ENCODE measurements at regions not wholly inside any gene's neighbourhood (a gene's known extent, or its start where the extent isn't known, plus 50 kb on each side); places are given as distances from the start of the nearest gene placed in this dataset.

DNA sequence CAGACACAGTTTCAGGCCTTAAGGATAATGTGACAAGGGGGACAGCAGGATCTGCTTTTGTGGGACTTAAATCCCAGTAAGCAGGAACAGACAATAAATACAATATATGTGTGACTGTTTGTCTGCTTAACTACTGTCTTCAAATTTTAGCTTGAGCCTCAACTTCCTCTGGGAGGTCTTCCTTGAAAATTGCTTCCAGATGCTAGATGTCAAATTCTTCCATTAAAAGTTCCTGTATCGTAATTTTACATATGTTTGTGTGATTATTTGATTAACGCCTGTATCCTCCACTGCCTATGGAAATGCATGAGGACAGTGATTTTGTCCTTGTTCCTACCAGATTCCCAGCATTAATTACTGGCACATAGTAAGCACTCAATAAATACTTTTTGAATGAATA lies 385.5 kb downstream of the NDFIP2 start:
- Histone ChIP-seq H3K27ac (ENCODE audit: low read depth) (no peak overlapping the region), H3K9me2 (ENCODE audit: insufficient read depth) (no peaks in the 10 kb centered on the region), H2AFZ (no peak overlapping the region), H3F3A (replicated peaks; ENCODE audit: low read depth) (no peaks in the 10 kb centered on the region), H3K36me3 (ENCODE audit: insufficient read depth) (no peaks in the 10 kb centered on the region), H3K4me2 (no peak overlapping the region), H3K4me1 (ENCODE audit: insufficient read depth) (peaks cover 16% of the 10 kb centered on the region), H4K20me1 (replicated peaks; ENCODE audit: insufficient read depth) (no peaks in the 10 kb centered on the region), H3K4me3 (no peak overlapping the region), H3K27me3 (ENCODE audit: insufficient read depth) (no peaks in the 10 kb centered on the region), H3K79me2 (replicated peaks; ENCODE audit: insufficient read depth) (no peaks in the 10 kb centered on the region)
- TF ChIP-seq JUNB (IDR thresholded peaks at IDR 0.05; ENCODE audit: unreplicated experiment), result no peak
- TF ChIP-seq ZNF331 (CRISPR knock-in tag; IDR thresholded peaks at IDR 0.05; ENCODE audit: low read depth), result no peak
- no peak for TF ChIP-seq NANOG (IDR thresholded peaks at IDR 0.05; ENCODE audit: borderline replicate concordance)
- TF ChIP-seq, protein P1, sequence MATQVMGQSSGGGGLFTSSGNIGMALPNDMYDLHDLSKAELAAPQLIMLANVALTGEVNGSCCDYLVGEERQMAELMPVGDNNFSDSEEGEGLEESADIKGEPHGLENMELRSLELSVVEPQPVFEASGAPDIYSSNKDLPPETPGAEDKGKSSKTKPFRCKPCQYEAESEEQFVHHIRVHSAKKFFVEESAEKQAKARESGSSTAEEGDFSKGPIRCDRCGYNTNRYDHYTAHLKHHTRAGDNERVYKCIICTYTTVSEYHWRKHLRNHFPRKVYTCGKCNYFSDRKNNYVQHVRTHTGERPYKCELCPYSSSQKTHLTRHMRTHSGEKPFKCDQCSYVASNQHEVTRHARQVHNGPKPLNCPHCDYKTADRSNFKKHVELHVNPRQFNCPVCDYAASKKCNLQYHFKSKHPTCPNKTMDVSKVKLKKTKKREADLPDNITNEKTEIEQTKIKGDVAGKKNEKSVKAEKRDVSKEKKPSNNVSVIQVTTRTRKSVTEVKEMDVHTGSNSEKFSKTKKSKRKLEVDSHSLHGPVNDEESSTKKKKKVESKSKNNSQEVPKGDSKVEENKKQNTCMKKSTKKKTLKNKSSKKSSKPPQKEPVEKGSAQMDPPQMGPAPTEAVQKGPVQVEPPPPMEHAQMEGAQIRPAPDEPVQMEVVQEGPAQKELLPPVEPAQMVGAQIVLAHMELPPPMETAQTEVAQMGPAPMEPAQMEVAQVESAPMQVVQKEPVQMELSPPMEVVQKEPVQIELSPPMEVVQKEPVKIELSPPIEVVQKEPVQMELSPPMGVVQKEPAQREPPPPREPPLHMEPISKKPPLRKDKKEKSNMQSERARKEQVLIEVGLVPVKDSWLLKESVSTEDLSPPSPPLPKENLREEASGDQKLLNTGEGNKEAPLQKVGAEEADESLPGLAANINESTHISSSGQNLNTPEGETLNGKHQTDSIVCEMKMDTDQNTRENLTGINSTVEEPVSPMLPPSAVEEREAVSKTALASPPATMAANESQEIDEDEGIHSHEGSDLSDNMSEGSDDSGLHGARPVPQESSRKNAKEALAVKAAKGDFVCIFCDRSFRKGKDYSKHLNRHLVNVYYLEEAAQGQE (IDR thresholded peaks at IDR 0.05; ENCODE audit: unreplicated experiment), result no peak
- TF ChIP-seq EZH2phosphoT487 (IDR thresholded peaks at IDR 0.05; ENCODE audit: unreplicated experiment), result no peak
- TF ChIP-seq STAT1 (IDR thresholded peaks at IDR 0.05; ENCODE audit: unreplicated experiment), result no peak
- TF ChIP-seq ETS1 (IDR thresholded peaks at IDR 0.05), result no peak
- no peak for TF ChIP-seq EZH2 (IDR thresholded peaks at IDR 0.05; ENCODE audit: low read depth, unreplicated experiment)
- TF ChIP-seq CREB1 (CRISPR knock-in tag; IDR thresholded peaks at IDR 0.05; ENCODE audit: low read depth), result no peak
- no peak for TF ChIP-seq POLR2AphosphoS5 (IDR thresholded peaks at IDR 0.05; ENCODE audit: low read depth)
- TF ChIP-seq, protein P2, sequence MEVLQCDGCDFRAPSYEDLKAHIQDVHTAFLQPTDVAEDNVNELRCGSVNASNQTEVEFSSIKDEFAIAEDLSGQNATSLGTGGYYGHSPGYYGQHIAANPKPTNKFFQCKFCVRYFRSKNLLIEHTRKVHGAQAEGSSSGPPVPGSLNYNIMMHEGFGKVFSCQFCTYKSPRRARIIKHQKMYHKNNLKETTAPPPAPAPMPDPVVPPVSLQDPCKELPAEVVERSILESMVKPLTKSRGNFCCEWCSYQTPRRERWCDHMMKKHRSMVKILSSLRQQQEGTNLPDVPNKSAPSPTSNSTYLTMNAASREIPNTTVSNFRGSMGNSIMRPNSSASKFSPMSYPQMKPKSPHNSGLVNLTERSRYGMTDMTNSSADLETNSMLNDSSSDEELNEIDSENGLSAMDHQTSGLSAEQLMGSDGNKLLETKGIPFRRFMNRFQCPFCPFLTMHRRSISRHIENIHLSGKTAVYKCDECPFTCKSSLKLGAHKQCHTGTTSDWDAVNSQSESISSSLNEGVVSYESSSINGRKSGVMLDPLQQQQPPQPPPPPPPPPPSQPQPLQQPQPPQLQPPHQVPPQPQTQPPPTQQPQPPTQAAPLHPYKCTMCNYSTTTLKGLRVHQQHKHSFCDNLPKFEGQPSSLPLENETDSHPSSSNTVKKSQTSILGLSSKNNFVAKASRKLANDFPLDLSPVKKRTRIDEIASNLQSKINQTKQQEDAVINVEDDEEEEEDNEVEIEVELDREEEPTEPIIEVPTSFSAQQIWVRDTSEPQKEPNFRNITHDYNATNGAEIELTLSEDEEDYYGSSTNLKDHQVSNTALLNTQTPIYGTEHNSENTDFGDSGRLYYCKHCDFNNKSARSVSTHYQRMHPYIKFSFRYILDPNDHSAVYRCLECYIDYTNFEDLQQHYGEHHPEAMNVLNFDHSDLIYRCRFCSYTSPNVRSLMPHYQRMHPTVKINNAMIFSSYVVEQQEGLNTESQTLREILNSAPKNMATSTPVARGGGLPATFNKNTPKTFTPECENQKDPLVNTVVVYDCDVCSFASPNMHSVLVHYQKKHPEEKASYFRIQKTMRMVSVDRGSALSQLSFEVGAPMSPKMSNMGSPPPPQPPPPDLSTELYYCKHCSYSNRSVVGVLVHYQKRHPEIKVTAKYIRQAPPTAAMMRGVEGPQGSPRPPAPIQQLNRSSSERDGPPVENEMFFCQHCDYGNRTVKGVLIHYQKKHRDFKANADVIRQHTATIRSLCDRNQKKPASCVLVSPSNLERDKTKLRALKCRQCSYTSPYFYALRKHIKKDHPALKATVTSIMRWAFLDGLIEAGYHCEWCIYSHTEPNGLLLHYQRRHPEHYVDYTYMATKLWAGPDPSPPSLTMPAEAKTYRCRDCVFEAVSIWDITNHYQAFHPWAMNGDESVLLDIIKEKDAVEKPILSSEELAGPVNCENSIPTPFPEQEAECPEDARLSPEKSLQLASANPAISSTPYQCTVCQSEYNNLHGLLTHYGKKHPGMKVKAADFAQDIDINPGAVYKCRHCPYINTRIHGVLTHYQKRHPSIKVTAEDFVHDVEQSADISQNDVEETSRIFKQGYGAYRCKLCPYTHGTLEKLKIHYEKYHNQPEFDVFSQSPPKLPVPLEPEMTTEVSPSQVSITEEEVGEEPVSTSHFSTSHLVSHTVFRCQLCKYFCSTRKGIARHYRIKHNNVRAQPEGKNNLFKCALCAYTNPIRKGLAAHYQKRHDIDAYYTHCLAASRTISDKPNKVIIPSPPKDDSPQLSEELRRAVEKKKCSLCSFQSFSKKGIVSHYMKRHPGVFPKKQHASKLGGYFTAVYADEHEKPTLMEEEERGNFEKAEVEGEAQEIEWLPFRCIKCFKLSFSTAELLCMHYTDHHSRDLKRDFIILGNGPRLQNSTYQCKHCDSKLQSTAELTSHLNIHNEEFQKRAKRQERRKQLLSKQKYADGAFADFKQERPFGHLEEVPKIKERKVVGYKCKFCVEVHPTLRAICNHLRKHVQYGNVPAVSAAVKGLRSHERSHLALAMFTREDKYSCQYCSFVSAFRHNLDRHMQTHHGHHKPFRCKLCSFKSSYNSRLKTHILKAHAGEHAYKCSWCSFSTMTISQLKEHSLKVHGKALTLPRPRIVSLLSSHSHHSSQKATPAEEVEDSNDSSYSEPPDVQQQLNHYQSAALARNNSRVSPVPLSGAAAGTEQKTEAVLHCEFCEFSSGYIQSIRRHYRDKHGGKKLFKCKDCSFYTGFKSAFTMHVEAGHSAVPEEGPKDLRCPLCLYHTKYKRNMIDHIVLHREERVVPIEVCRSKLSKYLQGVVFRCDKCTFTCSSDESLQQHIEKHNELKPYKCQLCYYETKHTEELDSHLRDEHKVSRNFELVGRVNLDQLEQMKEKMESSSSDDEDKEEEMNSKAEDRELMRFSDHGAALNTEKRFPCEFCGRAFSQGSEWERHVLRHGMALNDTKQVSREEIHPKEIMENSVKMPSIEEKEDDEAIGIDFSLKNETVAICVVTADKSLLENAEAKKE (CRISPR knock-in tag; IDR thresholded peaks at IDR 0.05), result no peak
- TF ChIP-seq ZNF114 (CRISPR knock-in tag; IDR thresholded peaks at IDR 0.05), result no peak
- Mint-ChIP-seq H3K36me3 (ENCODE audit: low read depth) (no peaks in the 10 kb centered on the region), H3K4me3 (no peak overlapping the region), H3K9me3 (no peaks in the 10 kb centered on the region), H3K27me3 (ENCODE audit: insufficient read depth, low read depth, poor library complexity) (no peaks in the 10 kb centered on the region), H3K27ac (no peak overlapping the region), H3K4me1 (peaks cover 21% of the 10 kb centered on the region)
- ATAC-seq (no peak), DNase-seq (ENCODE audit: low spot score) (no peak)

Data from GM23338 (cell line).